ENCODE measurements at regions not wholly inside any gene's neighbourhood (a gene's known extent, or its start where the extent isn't known, plus 50 kb on each side); places are given as distances from the start of the nearest gene placed in this dataset.

GRCh38 chr12:87152841-87153528 lies 876.2 kb downstream of the C12orf50 start:
- no peaks in the 10 kb centered on the region for H3K36me3 Mint-ChIP-seq (ENCODE audit: low read depth)
- H3K27ac Mint-ChIP-seq, result no peak overlapping the region
- no peak overlapping the region for H3K4me3 Mint-ChIP-seq
- peaks cover 14% of the 10 kb centered on the region for H3K9me3 Mint-ChIP-seq
- H3K4me1 Mint-ChIP-seq (ENCODE audit: low read depth), result no peaks in the 10 kb centered on the region
- H3K27me3 Mint-ChIP-seq, result no peaks in the 10 kb centered on the region

- Mint-ChIP-seq H3K4me3 (no peak overlapping the region), H3K36me3 (ENCODE audit: low read depth) (no peaks in the 10 kb centered on the region), H3K27me3 (no peaks in the 10 kb centered on the region), H3K27ac (no peak overlapping the region), H3K4me1 (ENCODE audit: low read depth) (no peaks in the 10 kb centered on the region), H3K9me3 (peaks cover 14% of the 10 kb centered on the region)
These were observed 877.1 kb downstream of the C12orf50 start for GRCh38 chr12:87152075-87152474.

GRCh38 chr12:87150969-87151662 lies 878.1 kb downstream of the C12orf50 start:
- Mint-ChIP-seq H3K4me1 (ENCODE audit: low read depth) (no peaks in the 10 kb centered on the region), H3K9me3 (peaks cover 14% of the 10 kb centered on the region), H3K4me3 (no peak overlapping the region), H3K27ac (no peak overlapping the region), H3K27me3 (no peaks in the 10 kb centered on the region), H3K36me3 (ENCODE audit: low read depth) (no peaks in the 10 kb centered on the region)

- Mint-ChIP-seq H3K4me1 (ENCODE audit: low read depth) (no peaks in the 10 kb centered on the region), H3K27ac (no peak overlapping the region), H3K4me3 (no peak overlapping the region), H3K27me3 (no peaks in the 10 kb centered on the region), H3K9me3 (peaks cover 3% of the 10 kb centered on the region), H3K36me3 (ENCODE audit: low read depth) (no peaks in the 10 kb centered on the region)
These were observed 886.2 kb upstream of the MGAT4C start for GRCh38 chr12:87142342-87142741.

GRCh38 chr12:87141091-87141490 lies 884.9 kb upstream of the MGAT4C start:
- no peak overlapping the region for H3K4me3 Mint-ChIP-seq
- no peaks in the 10 kb centered on the region for H3K27me3 Mint-ChIP-seq
- no peaks in the 10 kb centered on the region for H3K4me1 Mint-ChIP-seq (ENCODE audit: low read depth)
- no peak overlapping the region for H3K27ac Mint-ChIP-seq
- H3K9me3 Mint-ChIP-seq, result peaks cover 3% of the 10 kb centered on the region
- no peaks in the 10 kb centered on the region for H3K36me3 Mint-ChIP-seq (ENCODE audit: low read depth)

- H3K27ac Mint-ChIP-seq, result no peak overlapping the region
- no peaks in the 10 kb centered on the region for H3K36me3 Mint-ChIP-seq (ENCODE audit: low read depth)
- H3K9me3 Mint-ChIP-seq, result no peaks in the 10 kb centered on the region
- H3K4me3 Mint-ChIP-seq, result no peak overlapping the region
- no peaks in the 10 kb centered on the region for H3K27me3 Mint-ChIP-seq
- no peaks in the 10 kb centered on the region for H3K4me1 Mint-ChIP-seq (ENCODE audit: low read depth)
These were observed 884.1 kb upstream of the MGAT4C start for GRCh38 chr12:87140262-87140661.

GRCh38 chr12:87137220-87137619 lies 881.0 kb upstream of the MGAT4C start:
- Mint-ChIP-seq H3K27me3 (no peaks in the 10 kb centered on the region), H3K4me1 (ENCODE audit: low read depth) (no peaks in the 10 kb centered on the region), H3K27ac (no peak overlapping the region), H3K4me3 (no peak overlapping the region), H3K36me3 (ENCODE audit: low read depth) (no peaks in the 10 kb centered on the region), H3K9me3 (no peaks in the 10 kb centered on the region)

GRCh38 chr12:87136330-87136976 lies 880.3 kb upstream of the MGAT4C start:
- Mint-ChIP-seq H3K27ac (no peak overlapping the region), H3K36me3 (ENCODE audit: low read depth) (no peaks in the 10 kb centered on the region), H3K4me1 (ENCODE audit: low read depth) (no peaks in the 10 kb centered on the region), H3K27me3 (no peaks in the 10 kb centered on the region), H3K4me3 (no peak overlapping the region), H3K9me3 (no peaks in the 10 kb centered on the region)

GRCh38 chr12:87127272-87127671 lies 871.1 kb upstream of the MGAT4C start:
- H3K4me1 Mint-ChIP-seq (ENCODE audit: low read depth), result no peaks in the 10 kb centered on the region
- no peak overlapping the region for H3K4me3 Mint-ChIP-seq
- no peak overlapping the region for H3K27ac Mint-ChIP-seq
- peaks cover 12% of the 10 kb centered on the region for H3K9me3 Mint-ChIP-seq
- H3K36me3 Mint-ChIP-seq (ENCODE audit: low read depth), result no peaks in the 10 kb centered on the region
- no peaks in the 10 kb centered on the region for H3K27me3 Mint-ChIP-seq

GRCh38 chr12:87121896-87122295 lies 865.7 kb upstream of the MGAT4C start:
- no peak overlapping the region for H3K27ac Mint-ChIP-seq
- no peaks in the 10 kb centered on the region for H3K27me3 Mint-ChIP-seq
- no peak overlapping the region for H3K4me3 Mint-ChIP-seq
- no peaks in the 10 kb centered on the region for H3K36me3 Mint-ChIP-seq (ENCODE audit: low read depth)
- no peaks in the 10 kb centered on the region for H3K4me1 Mint-ChIP-seq (ENCODE audit: low read depth)
- peaks cover 16% of the 10 kb centered on the region for H3K9me3 Mint-ChIP-seq

- H3K27ac Mint-ChIP-seq, result no peak overlapping the region
- no peaks in the 10 kb centered on the region for H3K4me1 Mint-ChIP-seq (ENCODE audit: low read depth)
- no peak overlapping the region for H3K4me3 Mint-ChIP-seq
- peaks cover 16% of the 10 kb centered on the region for H3K9me3 Mint-ChIP-seq
- no peaks in the 10 kb centered on the region for H3K36me3 Mint-ChIP-seq (ENCODE audit: low read depth)
- H3K27me3 Mint-ChIP-seq, result no peaks in the 10 kb centered on the region
These were observed 864.2 kb upstream of the MGAT4C start for GRCh38 chr12:87120440-87120839.

- no peak overlapping the region for H3K27ac Mint-ChIP-seq
- H3K9me3 Mint-ChIP-seq, result peaks cover 16% of the 10 kb centered on the region
- no peak overlapping the region for H3K4me3 Mint-ChIP-seq
- H3K27me3 Mint-ChIP-seq, result no peaks in the 10 kb centered on the region
- H3K36me3 Mint-ChIP-seq (ENCODE audit: low read depth), result no peaks in the 10 kb centered on the region
- H3K4me1 Mint-ChIP-seq (ENCODE audit: low read depth), result no peaks in the 10 kb centered on the region
These were observed 863.5 kb upstream of the MGAT4C start for GRCh38 chr12:87119713-87120112.

- Mint-ChIP-seq H3K4me1 (ENCODE audit: low read depth) (no peaks in the 10 kb centered on the region), H3K4me3 (no peak overlapping the region), H3K27ac (no peak overlapping the region), H3K9me3 (peaks cover 7% of the 10 kb centered on the region), H3K27me3 (no peaks in the 10 kb centered on the region), H3K36me3 (ENCODE audit: low read depth) (no peaks in the 10 kb centered on the region)
These were observed 861.3 kb upstream of the MGAT4C start for GRCh38 chr12:87117526-87117925.

- no peaks in the 10 kb centered on the region for H3K9me3 Mint-ChIP-seq
These were observed 860.6 kb upstream of the MGAT4C start for GRCh38 chr12:87116780-87117179.

GRCh38 chr12:87112571-87113345 lies 856.6 kb upstream of the MGAT4C start:
- no peak overlapping the region for H3K4me3 Mint-ChIP-seq
- H3K9me3 Mint-ChIP-seq, result no peaks in the 10 kb centered on the region
- H3K4me1 Mint-ChIP-seq (ENCODE audit: low read depth), result no peaks in the 10 kb centered on the region
- no peak overlapping the region for H3K27ac Mint-ChIP-seq
- H3K27me3 Mint-ChIP-seq, result no peaks in the 10 kb centered on the region
- no peaks in the 10 kb centered on the region for H3K36me3 Mint-ChIP-seq (ENCODE audit: low read depth)

More at GRCh38 chr12:87116780-87117179, 860.6 kb upstream of the MGAT4C start:
- no peak overlapping the region for H3K27ac Mint-ChIP-seq
- H3K27me3 Mint-ChIP-seq, result no peaks in the 10 kb centered on the region
- H3K4me3 Mint-ChIP-seq, result no peak overlapping the region
- no peaks in the 10 kb centered on the region for H3K36me3 Mint-ChIP-seq (ENCODE audit: low read depth)
- H3K4me1 Mint-ChIP-seq (ENCODE audit: low read depth), result no peaks in the 10 kb centered on the region
